GM18511 (cell line): ENCODE measurements at regions not wholly inside any gene's neighbourhood (a gene's known extent, or its start where the extent isn't known, plus 50 kb on each side); places are given as distances from the start of the nearest gene placed in this dataset.
"Not testable (repeated sequence)": the region's sequence is repeated elsewhere in the genome, so short reads cannot be mapped to it uniquely, and the experiment has no call there.

Experiments used
- ATAC-seq: cut with Tn5 transposase; IDR thresholded peaks from one replicate; pipeline ENCODE4 v1.9.1; 2021; ENCODE audit warnings: mild to moderate bottlenecking, moderate library complexity; ENCODE audit not compliant: unreplicated experiment

GRCh38 chr12:123062681-123063486 is 82.4 kb downstream of the ARL6IP4 start:
- no peak for ATAC-seq

- ATAC-seq = no peak
Measured at GRCh38 chr12:123061441-123062205, 81.1 kb downstream of the ARL6IP4 start.

DNA sequence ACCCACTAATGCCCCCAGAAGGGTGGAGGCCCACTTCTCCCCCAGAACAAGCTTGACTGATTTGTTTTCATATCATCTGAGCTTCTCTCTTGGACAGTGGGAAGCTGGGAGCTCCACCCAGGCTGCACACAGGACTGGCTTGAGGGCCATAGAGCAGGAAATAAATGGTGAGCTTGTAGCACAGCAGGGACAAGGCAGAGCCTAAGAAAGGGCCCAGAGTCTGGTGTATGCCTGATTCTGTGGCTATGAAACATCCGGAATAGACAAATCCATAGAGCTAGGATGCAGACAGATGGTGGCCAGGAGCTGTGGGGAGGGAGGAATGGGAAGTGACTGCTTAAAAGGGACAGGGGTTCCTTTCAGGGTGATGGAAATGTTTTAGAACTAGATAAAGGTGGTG is 79.0 kb downstream of the ARL6IP4 start:
- no peak for ATAC-seq

- no peak for ATAC-seq
Measured at GRCh38 chr12:123058980-123059379, 78.5 kb downstream of the ARL6IP4 start.

DNA sequence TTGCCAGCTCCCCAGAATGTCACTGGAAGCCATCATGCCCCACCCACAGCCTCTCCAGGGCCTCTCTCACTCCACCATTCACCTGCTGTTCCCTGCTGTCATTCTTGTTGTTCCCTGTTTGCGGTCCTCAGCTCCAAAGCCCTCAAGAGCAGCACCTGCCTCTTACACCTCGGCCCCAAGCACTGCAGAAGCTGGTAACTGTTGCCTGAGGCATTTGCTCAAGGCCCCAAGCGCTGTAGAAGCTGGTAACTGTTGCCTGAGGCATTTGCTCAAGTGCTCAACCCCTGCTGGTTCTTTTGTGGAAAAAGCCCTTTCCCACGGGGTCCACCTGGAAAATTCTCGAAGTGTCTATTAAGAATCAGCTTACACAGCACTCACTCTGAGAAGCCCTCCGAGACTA is 78.0 kb downstream of the ARL6IP4 start:
- no peak for ATAC-seq

DNA sequence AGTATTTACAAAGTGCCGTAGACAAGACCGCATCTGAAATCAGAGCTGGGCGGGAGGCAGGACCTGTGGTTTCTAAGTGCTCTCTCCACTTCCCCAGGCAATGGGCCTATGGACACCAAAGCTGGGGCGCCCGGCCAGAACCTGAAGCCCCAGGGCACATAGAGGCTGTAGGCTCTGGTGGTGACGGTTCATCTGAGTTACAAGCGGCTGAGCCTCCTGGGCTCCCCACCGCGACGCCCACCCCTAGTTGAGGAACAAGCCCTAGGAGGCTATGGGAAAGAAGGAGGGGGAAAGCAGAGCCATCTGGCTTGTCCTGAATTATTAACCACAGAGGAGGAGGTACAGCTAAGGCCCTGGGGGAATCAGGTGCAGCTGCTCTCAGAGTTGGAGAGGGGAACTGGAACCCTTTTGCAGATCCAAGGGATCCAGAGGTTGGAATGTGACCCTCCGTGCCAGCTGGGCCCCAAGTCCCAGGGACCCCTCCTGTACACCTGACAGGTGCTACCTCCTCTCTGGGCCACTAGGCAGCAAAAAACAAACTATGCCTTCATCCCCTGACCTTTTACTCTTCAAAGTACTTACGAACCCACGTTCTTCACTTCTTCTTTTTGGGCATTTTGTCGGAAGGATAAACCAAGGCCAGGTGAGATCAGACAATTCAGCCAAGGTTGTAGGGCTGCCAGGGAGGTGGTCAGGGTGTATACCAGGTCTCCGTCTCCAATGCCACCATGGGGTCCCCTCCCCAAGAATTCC is 77.2 kb downstream of the ARL6IP4 start:
- ATAC-seq = no peak

DNA sequence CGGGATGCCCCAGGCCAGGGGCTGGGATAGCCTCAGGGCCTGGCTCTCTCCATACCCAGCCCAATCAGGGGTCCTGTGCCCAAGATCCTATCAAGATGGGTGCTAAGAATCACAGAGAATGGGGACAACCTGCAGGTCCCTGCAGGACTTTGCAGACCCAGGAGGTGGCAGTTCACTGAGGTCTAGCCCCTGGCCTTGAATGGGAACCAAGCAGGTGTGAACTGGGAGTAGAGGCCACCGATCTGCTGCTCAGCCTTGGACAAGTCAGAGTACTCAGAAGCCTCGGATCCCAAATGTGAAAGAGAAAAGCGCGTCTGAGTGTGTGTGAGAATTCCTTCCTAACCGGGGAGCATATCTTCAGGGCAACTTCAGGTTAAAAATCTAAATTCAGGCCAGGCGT is 76.2 kb downstream of the ARL6IP4 start:
- ATAC-seq = no peak

DNA sequence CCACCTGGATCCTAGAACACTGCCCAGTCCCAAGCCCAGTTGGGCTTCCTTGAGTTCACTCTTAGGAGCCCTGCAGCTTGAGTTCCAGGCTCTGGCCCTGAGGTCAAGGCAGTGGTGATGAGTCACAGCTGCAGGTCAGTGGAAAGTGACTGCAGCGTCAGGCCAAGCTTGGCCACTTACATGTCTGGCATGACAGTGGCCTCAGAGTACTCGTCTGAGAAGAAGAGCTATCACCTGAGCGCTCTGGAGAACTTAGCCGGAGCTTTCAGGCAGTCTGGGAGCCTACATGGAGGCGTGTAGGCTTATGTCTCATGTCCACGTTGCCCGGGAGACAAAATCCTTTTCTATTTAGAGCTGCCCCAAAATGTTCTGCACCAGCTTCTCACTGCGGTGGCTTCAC is 75.6 kb downstream of the ARL6IP4 start:
- ATAC-seq = no peak

- no peak for ATAC-seq
Measured at GRCh38 chr12:123055281-123055766, 74.8 kb downstream of the ARL6IP4 start.

- ATAC-seq = no peak
Measured at GRCh38 chr12:123054371-123054770, 73.9 kb downstream of the ARL6IP4 start.

GRCh38 chr12:123051556-123051955 is 71.1 kb downstream of the ARL6IP4 start:
- no peak for ATAC-seq

DNA sequence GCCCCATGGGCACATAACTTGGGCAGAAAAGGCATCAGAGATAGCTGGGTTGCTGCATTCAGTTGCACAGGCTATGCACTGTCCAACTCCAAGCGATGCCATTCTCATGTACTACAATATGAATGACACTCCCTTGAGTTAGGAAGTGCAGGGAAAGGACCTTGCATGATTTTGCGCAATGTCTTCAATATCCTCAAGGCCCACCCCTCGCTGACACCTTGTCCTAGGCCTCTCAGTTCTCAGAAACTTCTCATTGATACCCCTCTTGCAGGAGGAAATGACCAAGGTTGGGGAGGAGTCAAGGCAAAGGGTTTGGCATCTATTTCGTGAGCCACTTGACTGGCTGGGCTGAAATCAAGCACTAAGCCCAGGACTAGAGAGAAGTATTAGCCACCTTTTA is 70.4 kb downstream of the ARL6IP4 start:
- ATAC-seq = no peak

GRCh38 chr12:123050331-123050831 is 69.9 kb downstream of the ARL6IP4 start:
- no peak for ATAC-seq

DNA sequence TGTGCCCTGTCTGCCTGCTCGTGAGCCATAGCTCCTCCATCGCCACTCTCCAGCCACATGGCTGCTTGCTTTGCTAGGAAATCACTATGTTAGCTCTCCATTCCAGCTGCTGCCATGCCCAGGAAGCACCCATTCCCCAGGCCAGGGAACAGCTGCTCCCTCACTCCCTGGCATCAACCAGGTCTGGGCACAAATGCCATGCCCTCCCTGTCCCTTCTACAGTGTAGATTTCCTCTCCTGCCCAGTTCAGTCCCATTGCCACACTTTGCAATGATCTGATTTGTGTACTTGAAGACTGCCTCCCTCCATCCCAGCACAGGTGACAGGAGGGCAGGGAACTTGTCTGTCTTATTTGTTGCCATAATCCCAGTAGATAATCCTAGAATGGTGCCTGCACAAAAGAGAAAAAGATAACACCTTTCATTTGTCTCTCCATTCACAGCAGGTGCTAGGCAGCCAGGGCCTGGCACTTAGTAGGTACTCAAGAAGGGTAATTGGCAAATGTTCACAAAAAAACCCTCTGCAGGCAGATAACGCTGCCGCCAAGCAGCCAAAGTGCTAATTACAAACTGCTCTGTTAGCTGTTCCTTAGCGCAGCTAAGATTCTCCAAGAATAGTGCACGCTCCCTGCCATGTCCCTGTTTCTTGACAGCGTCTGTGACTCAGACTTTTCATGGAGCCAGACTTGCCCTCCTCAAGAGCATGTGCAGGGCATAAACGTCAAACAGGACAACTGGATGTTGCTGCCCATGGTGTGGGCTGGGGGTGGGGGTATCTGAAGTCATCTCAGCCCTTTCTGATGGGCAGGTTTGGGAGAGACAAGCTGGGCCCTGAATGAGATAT is 69.1 kb downstream of the ARL6IP4 start:
- no peak for ATAC-seq

DNA sequence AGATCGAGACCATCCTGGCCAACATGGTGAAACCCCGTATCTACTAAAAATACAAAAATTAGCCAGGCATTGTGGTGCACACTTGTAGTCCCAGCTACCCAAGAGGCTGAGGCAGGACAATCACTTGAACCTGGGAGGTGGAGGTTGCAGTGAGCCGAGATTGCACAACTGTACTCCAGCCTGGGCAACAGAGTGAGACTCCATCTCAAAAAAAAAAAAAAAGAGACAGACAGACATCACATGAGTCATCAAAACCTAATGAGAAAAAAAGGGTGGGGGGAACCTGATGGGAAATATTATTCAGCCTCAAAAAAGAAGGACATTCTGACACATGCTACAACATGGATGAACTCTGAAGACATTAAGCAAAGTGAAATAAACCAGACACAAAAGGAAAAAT is 67.4 kb downstream of the ARL6IP4 start:
- ATAC-seq = not testable (repeated sequence)

DNA sequence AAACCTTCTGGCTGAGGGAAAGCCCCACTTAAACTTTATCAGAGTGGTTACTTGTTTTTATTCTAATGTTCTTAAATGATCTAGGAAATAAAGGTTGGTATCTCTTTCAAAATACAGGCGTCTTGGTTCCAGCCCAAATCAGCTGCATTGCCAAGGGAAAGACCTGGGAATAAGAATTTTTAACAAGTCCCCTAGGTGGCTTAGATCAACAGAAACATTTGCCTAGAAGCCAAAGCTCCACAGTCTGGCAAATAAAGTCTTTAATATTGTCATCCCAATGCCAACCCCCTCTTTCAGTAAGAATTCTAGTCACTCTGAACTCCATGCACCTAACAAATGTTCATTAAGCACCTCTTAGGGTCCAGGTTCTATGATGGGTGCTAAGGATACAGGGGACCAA is 66.8 kb downstream of the ARL6IP4 start:
- no peak for ATAC-seq

- no peak for ATAC-seq
Measured at GRCh38 chr12:123046431-123046830, 66.0 kb downstream of the ARL6IP4 start.

DNA sequence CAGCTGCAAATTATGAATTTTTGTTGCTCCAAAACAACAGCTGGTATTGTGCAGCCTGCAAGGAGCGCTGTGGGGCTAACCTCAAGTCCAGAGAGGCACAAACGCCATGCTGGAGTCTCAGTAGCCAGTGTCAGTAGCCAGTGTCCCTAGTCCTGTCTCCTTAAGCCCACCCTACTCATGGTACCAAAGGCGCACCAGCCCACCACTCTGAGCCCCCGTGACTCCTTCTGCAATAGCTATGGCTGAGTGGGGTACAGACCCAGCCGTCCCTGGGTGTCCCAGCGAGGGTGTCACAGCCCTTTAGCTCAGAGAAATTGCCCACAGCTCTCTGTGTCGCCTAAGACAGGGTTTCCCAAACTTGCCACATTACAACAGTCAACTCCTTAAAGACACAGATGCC is 65.2 kb downstream of the ARL6IP4 start:
- no peak for ATAC-seq

DNA sequence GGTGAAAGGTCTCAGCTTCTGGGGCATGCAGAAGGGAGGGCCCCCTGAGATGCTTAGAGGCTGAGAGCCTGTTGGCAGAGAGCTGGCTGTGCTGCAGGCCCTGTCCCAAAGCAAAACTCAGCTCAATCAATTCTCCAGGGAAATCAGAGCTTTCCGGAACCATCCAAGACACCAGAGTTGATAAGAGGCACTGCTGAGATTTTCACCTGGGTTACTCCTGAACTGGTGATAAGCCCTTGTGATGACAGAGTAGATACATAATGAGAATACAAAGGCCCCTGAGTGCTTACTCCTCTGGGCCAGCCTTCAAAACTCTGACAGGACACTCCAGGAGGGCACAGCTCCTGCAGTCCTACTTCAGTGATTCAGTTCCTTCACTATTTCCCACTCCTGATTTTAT is 63.9 kb downstream of the ARL6IP4 start:
- no peak for ATAC-seq

DNA sequence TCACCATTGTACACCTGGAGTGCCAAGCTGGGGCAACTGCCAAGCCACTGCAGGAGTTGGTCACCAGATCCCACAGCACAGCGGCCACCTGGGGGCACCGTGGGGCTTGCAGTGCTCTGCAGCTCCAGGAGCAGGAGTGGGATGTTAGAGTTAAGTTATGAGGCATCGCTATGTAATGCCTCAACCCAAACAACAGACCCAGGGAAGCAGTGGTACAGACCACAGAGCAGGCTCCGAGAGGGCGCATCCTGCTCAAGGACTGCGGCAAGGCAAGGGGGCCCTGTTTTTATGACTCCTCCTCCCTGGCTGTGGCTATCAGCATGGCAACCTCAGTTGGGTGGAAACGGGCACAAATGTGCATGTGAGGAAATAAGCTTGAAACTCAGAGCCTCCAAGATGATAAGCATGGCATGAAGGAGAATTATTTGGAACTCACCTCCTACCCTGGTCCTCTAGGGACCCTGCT is 63.1 kb downstream of the ARL6IP4 start:
- ATAC-seq = no peak
